RWPE1 (cell line): ENCODE measurements at regions not wholly inside any gene's neighbourhood (a gene's known extent, or its start where the extent isn't known, plus 50 kb on each side); places are given as distances from the start of the nearest gene placed in this dataset.

ENCODE experiments used
- CTCF ChIA-PET: fragments of 350-600 bp; sonication (Branson Sonifier 250); formaldehyde crosslinking; extraction: SDS; loops from one replicate; lab custom pipeline; 2021; lab: Yijun Ruan, JAX
- POLR2A ChIA-PET: fragments of 400-600 bp; formaldehyde crosslinking; extraction: SDS; loops from one replicate; lab custom pipeline; 2020; ENCODE audit warnings: antibody characterized with exemption; ENCODE audit not compliant: low non-redundant PET; lab: Yijun Ruan, JAX
- DNase-seq: peaks from one replicate; pipeline ENCODE4 v3.0.0; 2012; ENCODE audit warnings: low spot score
- H3K27ac ChIP-seq: fragments of 450-650 bp; 2 replicates; pipeline ENCODE4 v1.5.1; 2017
- CTCF ChIP-seq: fragments of 450-650 bp; conservative IDR thresholded peaks from 2 replicates; pipeline ENCODE4 v1.5.1; 2017; ENCODE audit warnings: low read depth, mild to moderate bottlenecking

DNA sequence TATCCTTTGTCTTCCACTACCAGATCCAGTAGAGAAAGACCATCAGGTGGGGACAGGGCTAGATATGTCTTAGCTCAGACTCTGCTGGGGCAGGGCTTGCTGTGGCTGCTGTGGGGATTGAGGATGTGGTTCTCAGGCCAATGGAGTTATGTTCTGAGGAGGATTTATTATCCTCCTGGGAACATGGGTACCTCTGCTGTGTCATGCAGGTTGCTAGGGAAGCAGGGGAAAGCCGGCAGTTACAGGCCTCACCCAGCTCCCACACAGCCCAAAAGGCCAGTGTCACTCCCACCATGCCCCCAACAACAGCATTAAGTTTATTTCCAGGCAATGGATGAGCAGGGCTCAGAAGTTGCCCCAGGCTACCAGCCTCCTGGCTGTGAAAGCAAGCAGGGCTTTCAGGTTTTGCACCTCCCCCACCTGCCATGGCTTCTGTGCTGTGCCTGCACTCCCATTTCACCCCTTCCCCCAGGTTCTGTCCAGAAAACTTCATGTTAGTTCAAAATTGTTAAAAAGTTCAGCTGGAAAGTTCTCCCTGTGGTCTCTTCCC, 879.9 kb downstream of the ARAP2 start:
- TF ChIP-seq CTCF: no peak
- no peak overlapping the region for H3K27ac ChIP-seq
- ChIA-PET POLR2A (no interaction called here), CTCF (no interaction called here)
- DNase-seq: no peak

GRCh38 chr4:35365186-35365585, 879.1 kb downstream of the ARAP2 start:
- POLR2A ChIA-PET: no interaction called here
- CTCF ChIA-PET: no interaction called here
- no peak for TF ChIP-seq CTCF
- no peak overlapping the region for H3K27ac ChIP-seq
- no peak for DNase-seq

DNA sequence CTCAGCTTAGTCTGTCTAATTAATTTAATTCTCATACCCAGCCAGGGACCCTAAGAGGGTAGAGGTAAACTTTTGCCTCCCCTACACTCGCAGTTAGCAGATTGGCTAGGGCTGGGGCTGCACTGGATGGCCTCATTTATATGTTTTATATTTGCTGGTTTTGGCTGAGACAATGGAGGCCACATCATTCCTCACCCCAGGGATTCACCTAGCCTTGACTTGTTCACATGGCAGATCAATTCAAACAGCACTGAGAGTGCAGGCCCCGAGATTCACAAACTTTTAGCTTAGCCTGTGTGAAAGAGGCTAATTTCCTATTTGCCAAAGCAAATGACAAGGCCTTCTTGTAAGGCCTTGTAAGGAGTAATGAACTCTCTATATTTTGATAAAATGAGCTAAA, 844.4 kb downstream of the ARAP2 start:
- no peak for TF ChIP-seq CTCF
- CTCF ChIA-PET: no interaction called here

DNA sequence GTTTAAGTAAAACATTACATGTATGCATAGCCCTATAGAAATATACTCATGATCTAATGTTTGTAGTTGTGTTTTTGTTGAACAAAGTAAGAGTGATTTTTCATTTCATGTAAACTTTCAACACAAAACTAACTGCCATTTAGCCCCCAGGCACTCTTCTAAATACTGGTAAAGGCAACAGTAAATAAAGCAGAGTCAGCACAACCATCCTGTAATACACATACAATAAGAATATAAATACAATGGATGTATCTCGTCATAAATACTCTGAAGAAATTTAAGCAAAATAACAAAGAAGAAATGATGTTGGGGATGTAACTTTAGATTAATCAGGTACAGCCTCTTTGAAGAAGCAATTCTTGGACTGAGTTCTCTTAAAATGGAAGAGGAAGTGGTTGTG, 821.2 kb downstream of the ARAP2 start:
- POLR2A ChIA-PET: no interaction called here
- no peak for DNase-seq
- H3K27ac ChIP-seq: no peak overlapping the region
- CTCF ChIA-PET: interaction anchor here (0.5 kb wide), 1 partner anchor 528 kb away, joined by 3 read pairs; no protein-coding TSS in a partner anchor
- no peak for TF ChIP-seq CTCF

More for the DNA sequence above, 844.4 kb downstream of the ARAP2 start:
- no peak overlapping the region for H3K27ac ChIP-seq
- POLR2A ChIA-PET: no interaction called here
- no peak for DNase-seq

GRCh38 chr4:35447474-35447873, 796.8 kb downstream of the ARAP2 start:
- no peak overlapping the region for H3K27ac ChIP-seq
- POLR2A ChIA-PET: no interaction called here
- TF ChIP-seq CTCF: no peak
- no peak for DNase-seq
- CTCF ChIA-PET: no interaction called here

GRCh38 chr4:35459045-35459444, 785.3 kb downstream of the ARAP2 start:
- H3K27ac ChIP-seq: no peak overlapping the region
- no peak for DNase-seq
- TF ChIP-seq CTCF: no peak
- ChIA-PET CTCF (no interaction called here), POLR2A (no interaction called here)
